Cardiac muscle cell (in vitro differentiated cells and primary cell): ENCODE measurements at regions not wholly inside any gene's neighbourhood (a gene's known extent, or its start where the extent isn't known, plus 50 kb on each side); places are given as distances from the start of the nearest gene placed in this dataset.
"Not testable (repeated sequence)": the region's sequence is repeated elsewhere in the genome, so short reads cannot be mapped to it uniquely, and the experiment has no call there.

Experiments
- DNase-seq, 2 donors: peaks; one replicate each; pipeline versions ENCODE4 v3.0.0 to v3.0.0-alpha.2; 2010 to 2017; ENCODE audit warnings: low read depth in 1 of 2, low spot score in 1 of 2
- H3K27ac ChIP-seq: fragments of 200-600 bp; sonication (generic); 2 replicates; pipeline ENCODE4 v1.5.1; 2016
- H3K27me3 ChIP-seq: fragments of 200-600 bp; sonication (generic); 2 replicates; pipeline ENCODE4 v1.6.0; 2016; ENCODE audit warnings: control low read depth
- H3K36me3 ChIP-seq: fragments of 200-600 bp; sonication (generic); 2 replicates; pipeline ENCODE4 v1.5.1; 2016; ENCODE audit warnings: control low read depth
- H3K4me1 ChIP-seq: fragments of 200-600 bp; sonication (generic); 2 replicates; pipeline ENCODE4 v1.8.1; 2017; ENCODE audit warnings: low read depth, mild to moderate bottlenecking, mixed run types
- H3K4me3 ChIP-seq: fragments of 200-600 bp; sonication (generic); 2 replicates; pipeline ENCODE4 v1.5.1; 2016; ENCODE audit warnings: mild to moderate bottlenecking
- H3K9me3 ChIP-seq: fragments of 200-600 bp; sonication (generic); 2 replicates; pipeline ENCODE4 v1.5.1; 2017; ENCODE audit warnings: low read depth, mild to moderate bottlenecking, control low read depth
- CTCF ChIP-seq: IDR thresholded peaks from 2 replicates; pipeline ENCODE4 v1.5.1; 2012; ENCODE audit warnings: low read depth, mild to moderate bottlenecking, low read length

GRCh38 chr9:124164811-124165210, 92.9 kb upstream of the NEK6 start:
- DNase-seq: no peak
- H3K36me3 ChIP-seq: no peaks in the 10 kb centered on the region
- no peak for TF ChIP-seq CTCF
- H3K4me3 ChIP-seq: no peak overlapping the region
- H3K27me3 ChIP-seq: no peaks in the 10 kb centered on the region
- H3K27ac ChIP-seq: no peak overlapping the region
- H3K4me1 ChIP-seq: no peaks in the 10 kb centered on the region
- no peaks in the 10 kb centered on the region for H3K9me3 ChIP-seq

- Histone ChIP-seq H3K27me3 (no peaks in the 10 kb centered on the region), H3K4me3 (no peak overlapping the region), H3K36me3 (no peaks in the 10 kb centered on the region), H3K27ac (no peak overlapping the region), H3K9me3 (no peaks in the 10 kb centered on the region), H3K4me1 (no peaks in the 10 kb centered on the region)
- TF ChIP-seq CTCF: no peak
- DNase-seq: no peak
Measured at GRCh38 chr9:124174433-124174832, 83.3 kb upstream of the NEK6 start.

GRCh38 chr9:124177522-124177921, 80.2 kb upstream of the NEK6 start:
- not testable (repeated sequence) for H3K4me1 ChIP-seq, H3K36me3 ChIP-seq

GRCh38 chr9:124179196-124180071, 78.3 kb upstream of the NEK6 start:
- H3K9me3 ChIP-seq: no peaks in the 10 kb centered on the region
- H3K36me3 ChIP-seq: no peaks in the 10 kb centered on the region
- TF ChIP-seq CTCF: no peak
- no peak overlapping the region for H3K4me3 ChIP-seq
- H3K27ac ChIP-seq: no peak overlapping the region
- no peak for DNase-seq
- H3K27me3 ChIP-seq: peaks cover 4% of the 10 kb centered on the region
- no peaks in the 10 kb centered on the region for H3K4me1 ChIP-seq

More at GRCh38 chr9:124177522-124177921, 80.2 kb upstream of the NEK6 start:
- not testable (repeated sequence) for H3K27ac ChIP-seq, DNase-seq, H3K4me3 ChIP-seq, H3K27me3 ChIP-seq, H3K9me3 ChIP-seq

GRCh38 chr9:124180557-124180956, 77.2 kb upstream of the NEK6 start:
- no peak overlapping the region for H3K4me3 ChIP-seq
- TF ChIP-seq CTCF: no peak
- H3K27me3 ChIP-seq: peaks cover 6% of the 10 kb centered on the region
- H3K9me3 ChIP-seq: no peaks in the 10 kb centered on the region
- no peaks in the 10 kb centered on the region for H3K4me1 ChIP-seq
- H3K36me3 ChIP-seq: no peaks in the 10 kb centered on the region
- H3K27ac ChIP-seq: no peak overlapping the region
- DNase-seq: peak; percentile 13 to 84

- no peaks in the 10 kb centered on the region for H3K9me3 ChIP-seq
- H3K36me3 ChIP-seq: no peaks in the 10 kb centered on the region
- DNase-seq: no peak
- peaks cover 6% of the 10 kb centered on the region for H3K27me3 ChIP-seq
- H3K4me3 ChIP-seq: no peak overlapping the region
- H3K4me1 ChIP-seq: no peaks in the 10 kb centered on the region
- H3K27ac ChIP-seq: no peak overlapping the region
- TF ChIP-seq CTCF: no peak
Measured at GRCh38 chr9:124182741-124183140, 75.0 kb upstream of the NEK6 start.
